Fibroblast of pulmonary artery (primary cell): ENCODE measurements at regions not wholly inside any gene's neighbourhood (a gene's known extent, or its start where the extent isn't known, plus 50 kb on each side); places are given as distances from the start of the nearest gene placed in this dataset.

Experiments used
- DNase-seq: peaks from one replicate; pipeline ENCODE4 v3.0.0-alpha.2; 2010; ENCODE audit warnings: low read depth
- H3K4me3 ChIP-seq: replicated peaks from 2 replicates; pipeline ENCODE4 v1.5.1; 2011; ENCODE audit warnings: low read depth, mild to moderate bottlenecking, control low read depth, low read length, moderate library complexity
- CTCF ChIP-seq: IDR thresholded peaks from 2 replicates; pipeline ENCODE4 v1.5.1; 2011; ENCODE audit warnings: mild to moderate bottlenecking, control low read depth, low read length, inconsistent platforms; ENCODE audit errors: missing control alignments

- no peak for TF ChIP-seq CTCF
- H3K4me3 ChIP-seq, result no peak overlapping the region
- DNase-seq, result no peak
Measured at GRCh38 chr2:139020287-139020686, 240.1 kb upstream of the NXPH2 start.

- no peak for TF ChIP-seq CTCF
- no peak overlapping the region for H3K4me3 ChIP-seq
- DNase-seq, result no peak
Measured at GRCh38 chr2:139018252-139018651, 238.1 kb upstream of the NXPH2 start.

GRCh38 chr2:139007130-139007529 lies 226.9 kb upstream of the NXPH2 start:
- no peak overlapping the region for H3K4me3 ChIP-seq
- DNase-seq, result no peak
- no peak for TF ChIP-seq CTCF

GRCh38 chr2:139000131-139000785 lies 220.1 kb upstream of the NXPH2 start:
- no peak overlapping the region for H3K4me3 ChIP-seq
- DNase-seq, result no peak
- TF ChIP-seq CTCF, result no peak

- no peak overlapping the region for H3K4me3 ChIP-seq
- no peak for TF ChIP-seq CTCF
- no peak for DNase-seq
Measured at GRCh38 chr2:138997856-138998517, 217.8 kb upstream of the NXPH2 start.

- TF ChIP-seq CTCF, result no peak
- no peak overlapping the region for H3K4me3 ChIP-seq
- DNase-seq, result no peak
Measured at GRCh38 chr2:138997346-138997745, 217.2 kb upstream of the NXPH2 start.

GRCh38 chr2:138994502-138994901 lies 214.3 kb upstream of the NXPH2 start:
- TF ChIP-seq CTCF, result no peak

More at GRCh38 chr2:138994502-138994901, 214.3 kb upstream of the NXPH2 start:
- DNase-seq, result no peak
- H3K4me3 ChIP-seq, result no peak overlapping the region
